Activated CD4-positive, alpha-beta T cell treated with anti-CD3 and anti-CD28 coated beads, Interleukin-2, amount 10 ng/mL, durations not matched to agents 24 days and 14 days (primary cell): ENCODE measurements at regions not wholly inside any gene's neighbourhood (a gene's known extent, or its start where the extent isn't known, plus 50 kb on each side); places are given as distances from the start of the nearest gene placed in this dataset.

Experiments used
- DNase-seq: peaks from one replicate; pipeline ENCODE4 v3.0.0; 2022
- H3K27ac Mint-ChIP-seq: one replicate; pipeline ENCODE4 v1.8.0; 2022; ENCODE audit warnings: mild to moderate bottlenecking, mixed read lengths
- H3K27me3 Mint-ChIP-seq: one replicate; pipeline ENCODE4 v1.8.0; 2022; ENCODE audit warnings: mixed read lengths
- H3K36me3 Mint-ChIP-seq: one replicate; pipeline ENCODE4 v1.8.0; 2022; ENCODE audit warnings: low read depth, mild to moderate bottlenecking, mixed read lengths
- H3K4me1 Mint-ChIP-seq: one replicate; pipeline ENCODE4 v1.8.0; 2021; ENCODE audit warnings: mixed read lengths
- H3K4me3 Mint-ChIP-seq: one replicate; pipeline ENCODE4 v1.8.0; 2022; ENCODE audit warnings: mild to moderate bottlenecking, moderate library complexity, mixed read lengths
- H3K9me3 Mint-ChIP-seq: one replicate; pipeline ENCODE4 v1.8.0; 2021; ENCODE audit warnings: mixed read lengths
- intact Hi-C: fragments of 100-400 bp; cut with micrococcal nuclease; formaldehyde crosslinking; loops from one replicate; pipeline ENCODE4 v1.15.1; 2023

DNA sequence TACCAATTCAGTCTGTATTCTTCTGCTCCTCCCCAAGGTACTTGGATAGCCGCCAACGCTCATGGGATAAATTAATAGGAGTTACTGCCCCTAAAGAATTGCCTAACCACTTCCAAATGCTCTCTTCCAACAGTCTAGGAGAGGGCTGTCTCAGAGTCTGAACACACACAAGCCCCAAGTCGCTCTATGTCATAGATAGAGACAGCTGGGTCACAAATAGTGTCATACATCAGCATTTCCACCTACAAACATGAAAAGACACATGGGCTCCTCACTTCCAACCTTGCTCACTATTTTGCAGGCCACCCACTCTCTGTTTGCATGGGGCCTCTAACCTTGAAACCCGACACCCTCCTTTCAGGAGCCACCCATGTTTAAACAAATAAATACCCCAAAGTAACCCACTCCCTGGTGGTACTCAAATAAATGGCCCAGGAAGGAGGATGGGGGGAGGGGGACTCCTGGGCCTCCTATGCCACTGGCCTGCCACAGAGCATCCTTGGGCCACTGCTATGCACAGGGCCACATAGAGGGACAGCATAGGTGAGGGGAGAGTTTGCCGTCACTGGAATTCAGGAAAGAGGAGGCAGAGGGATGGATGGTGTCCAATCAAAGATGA lies 265.9 kb downstream of the SOX9 start:
- H3K4me3 Mint-ChIP-seq = no peak overlapping the region
- no peaks in the 10 kb centered on the region for H3K9me3 Mint-ChIP-seq
- no peak overlapping the region for H3K27ac Mint-ChIP-seq
- intact Hi-C loops = no loop called here
- H3K4me1 Mint-ChIP-seq = no peaks in the 10 kb centered on the region
- no peaks in the 10 kb centered on the region for H3K36me3 Mint-ChIP-seq
- no peak for DNase-seq
- no peaks in the 10 kb centered on the region for H3K27me3 Mint-ChIP-seq

GRCh38 chr17:72387487-72387886 lies 266.7 kb downstream of the SOX9 start:
- Mint-ChIP-seq H3K4me1 (no peaks in the 10 kb centered on the region), H3K9me3 (no peaks in the 10 kb centered on the region), H3K27ac (no peak overlapping the region), H3K4me3 (no peak overlapping the region), H3K36me3 (no peaks in the 10 kb centered on the region), H3K27me3 (no peaks in the 10 kb centered on the region)
- intact Hi-C loops = no loop called here
- DNase-seq = no peak

GRCh38 chr17:72387969-72388368 lies 267.1 kb downstream of the SOX9 start:
- DNase-seq = no peak
- Mint-ChIP-seq H3K27ac (no peak overlapping the region), H3K4me1 (no peaks in the 10 kb centered on the region), H3K36me3 (no peaks in the 10 kb centered on the region), H3K27me3 (no peaks in the 10 kb centered on the region), H3K9me3 (no peaks in the 10 kb centered on the region), H3K4me3 (no peak overlapping the region)
- intact Hi-C loops = no loop called here

DNA sequence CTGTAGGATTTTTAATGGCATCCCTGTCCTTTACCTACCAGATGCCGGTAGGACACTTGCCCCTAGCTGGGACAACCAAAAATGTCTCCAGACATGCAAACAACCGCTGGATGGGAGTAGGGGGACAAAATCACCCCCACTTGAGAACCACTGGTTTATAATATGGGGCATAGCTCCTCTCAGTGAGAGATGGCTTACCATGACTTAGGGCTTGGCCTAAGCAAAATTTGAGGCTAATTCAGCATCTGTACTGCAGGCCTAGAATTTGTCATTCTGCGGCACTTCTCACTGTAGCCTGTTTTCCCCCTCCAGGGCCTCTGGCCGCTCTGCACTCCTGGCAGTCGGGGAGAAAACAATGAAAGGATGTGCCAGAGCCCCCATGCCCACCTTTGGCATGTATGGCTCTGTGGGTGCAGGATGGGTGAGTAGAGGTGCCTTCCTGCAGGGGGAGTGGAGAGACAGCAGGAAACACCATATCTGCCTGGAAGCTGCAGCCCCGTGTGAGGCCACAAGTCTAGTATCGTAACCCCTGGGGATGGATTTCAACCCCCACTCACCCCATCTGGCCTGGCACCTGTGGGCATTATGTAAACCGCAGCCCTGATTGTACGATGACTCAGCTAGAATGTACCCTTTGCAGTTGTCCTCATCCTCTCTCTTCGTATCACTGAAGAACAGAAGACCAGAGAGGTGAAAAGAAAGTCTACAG lies 268.1 kb downstream of the SOX9 start:
- H3K27me3 Mint-ChIP-seq = no peaks in the 10 kb centered on the region
- H3K4me1 Mint-ChIP-seq = no peaks in the 10 kb centered on the region
- intact Hi-C loops = no loop called here
- no peak overlapping the region for H3K27ac Mint-ChIP-seq
- H3K36me3 Mint-ChIP-seq = no peaks in the 10 kb centered on the region
- H3K4me3 Mint-ChIP-seq = no peak overlapping the region
- no peak for DNase-seq
- H3K9me3 Mint-ChIP-seq = no peaks in the 10 kb centered on the region

- intact Hi-C loops = no loop called here
- no peak overlapping the region for H3K27ac Mint-ChIP-seq
- DNase-seq = no peak
- no peaks in the 10 kb centered on the region for H3K27me3 Mint-ChIP-seq
- no peak overlapping the region for H3K4me3 Mint-ChIP-seq
- H3K4me1 Mint-ChIP-seq = no peaks in the 10 kb centered on the region
- H3K9me3 Mint-ChIP-seq = no peaks in the 10 kb centered on the region
- no peaks in the 10 kb centered on the region for H3K36me3 Mint-ChIP-seq
Measured at GRCh38 chr17:72390675-72391508, 270.1 kb downstream of the SOX9 start.

DNA sequence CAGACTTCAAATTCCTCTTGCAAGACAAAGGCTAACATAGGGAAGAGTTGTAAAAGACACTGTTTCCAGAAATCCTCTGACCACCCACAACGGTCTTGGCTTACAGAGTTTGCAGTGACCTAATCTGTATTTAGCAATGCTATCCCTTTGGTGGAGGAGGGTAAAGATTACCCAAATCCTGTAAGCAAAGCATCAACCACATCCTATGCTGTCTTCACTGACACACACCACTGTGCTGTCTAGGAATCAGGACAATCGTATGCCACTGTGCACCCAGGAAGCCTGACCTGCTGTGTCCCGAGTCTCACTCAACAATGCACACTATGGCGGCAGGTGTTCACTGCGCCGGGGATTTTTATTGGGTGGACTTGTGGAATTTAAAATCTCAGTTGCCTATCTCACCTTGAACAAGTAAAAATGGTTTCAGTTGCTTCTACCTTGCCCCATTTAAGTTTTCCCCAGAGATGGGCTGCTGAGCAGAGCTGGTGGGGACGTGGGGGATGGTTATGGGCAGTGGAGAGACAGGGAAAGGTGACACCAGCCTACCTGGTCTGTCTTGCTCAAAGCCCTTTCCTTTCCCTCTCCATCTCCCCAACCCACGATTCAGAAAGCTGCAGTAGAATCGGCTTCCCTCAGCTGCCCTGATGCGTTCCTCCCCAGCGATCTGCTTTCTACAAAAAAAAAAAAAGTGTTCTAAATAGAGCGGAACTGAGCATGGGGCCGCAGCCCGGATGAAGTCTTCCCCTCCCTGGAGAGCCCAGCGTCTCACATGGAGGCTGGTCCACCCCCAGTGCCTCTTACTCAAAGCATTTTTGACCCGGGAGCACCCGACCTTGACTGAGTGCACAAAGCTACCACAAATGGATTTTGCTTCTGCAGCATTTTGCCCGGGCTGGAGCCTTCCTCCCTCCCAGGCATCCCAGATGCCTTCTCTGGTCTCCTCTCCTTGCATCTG lies 271.5 kb downstream of the SOX9 start:
- intact Hi-C loops = no loop called here
- no peaks in the 10 kb centered on the region for H3K4me1 Mint-ChIP-seq
- no peaks in the 10 kb centered on the region for H3K36me3 Mint-ChIP-seq
- DNase-seq = no peak
- H3K4me3 Mint-ChIP-seq = no peak overlapping the region
- H3K9me3 Mint-ChIP-seq = no peaks in the 10 kb centered on the region
- no peaks in the 10 kb centered on the region for H3K27me3 Mint-ChIP-seq
- no peak overlapping the region for H3K27ac Mint-ChIP-seq

DNA sequence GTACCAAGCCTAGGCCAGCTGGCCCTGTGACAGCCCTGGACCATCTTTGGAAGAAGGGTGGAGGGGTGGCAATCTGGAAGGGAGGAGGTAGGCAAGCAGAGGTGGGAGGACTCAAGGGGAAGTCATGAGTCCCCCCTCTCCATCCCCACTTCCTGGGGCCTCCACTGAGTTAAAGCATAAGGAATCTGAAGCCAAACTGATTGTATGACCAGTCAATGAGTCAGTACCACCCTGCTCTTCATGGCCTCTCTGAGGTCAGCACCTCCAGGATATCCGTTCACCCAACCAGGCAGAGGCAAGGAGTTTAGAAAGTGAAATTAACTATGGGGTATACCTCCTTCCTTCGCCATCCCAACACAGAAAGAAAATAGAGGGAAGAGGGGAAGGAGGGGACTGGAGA lies 272.7 kb downstream of the SOX9 start:
- Mint-ChIP-seq H3K27me3 (no peaks in the 10 kb centered on the region), H3K36me3 (no peaks in the 10 kb centered on the region), H3K4me1 (no peaks in the 10 kb centered on the region), H3K27ac (no peak overlapping the region), H3K4me3 (no peak overlapping the region), H3K9me3 (no peaks in the 10 kb centered on the region)
- intact Hi-C loops = no loop called here
- DNase-seq = no peak

DNA sequence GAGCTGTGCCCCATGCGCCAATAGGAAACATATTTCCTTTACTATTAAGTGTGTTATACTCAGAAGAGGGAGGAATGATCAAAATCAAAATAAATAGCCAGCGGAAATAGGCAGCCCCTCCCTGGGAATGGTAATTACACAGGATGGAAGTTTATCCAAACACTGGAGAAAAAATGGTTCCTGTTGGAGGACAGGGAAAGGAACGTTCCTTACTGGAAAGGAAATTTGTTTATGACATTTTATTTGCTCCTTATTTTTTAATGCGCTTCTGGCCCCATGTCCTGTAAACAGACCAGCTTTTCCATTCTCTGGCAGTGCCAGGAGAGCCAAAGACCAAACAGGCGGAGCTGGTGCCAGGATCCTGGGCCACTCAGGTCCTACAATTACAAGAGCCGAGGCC lies 273.7 kb downstream of the SOX9 start:
- Mint-ChIP-seq H3K4me3 (no peak overlapping the region), H3K27me3 (no peaks in the 10 kb centered on the region), H3K27ac (no peak overlapping the region), H3K9me3 (no peaks in the 10 kb centered on the region), H3K4me1 (no peaks in the 10 kb centered on the region), H3K36me3 (no peaks in the 10 kb centered on the region)
- DNase-seq = no peak
- intact Hi-C loops = no loop called here

GRCh38 chr17:72396121-72396520 lies 275.3 kb downstream of the SOX9 start:
- Mint-ChIP-seq H3K36me3 (no peaks in the 10 kb centered on the region), H3K27me3 (no peaks in the 10 kb centered on the region), H3K4me3 (no peak overlapping the region), H3K27ac (no peak overlapping the region), H3K4me1 (no peaks in the 10 kb centered on the region), H3K9me3 (no peaks in the 10 kb centered on the region)
- intact Hi-C loops = no loop called here
- no peak for DNase-seq

GRCh38 chr17:72397223-72397667 lies 276.4 kb downstream of the SOX9 start:
- no peak for DNase-seq
- no peaks in the 10 kb centered on the region for H3K9me3 Mint-ChIP-seq
- intact Hi-C loops = no loop called here
- H3K4me1 Mint-ChIP-seq = no peaks in the 10 kb centered on the region
- H3K36me3 Mint-ChIP-seq = no peaks in the 10 kb centered on the region
- H3K27me3 Mint-ChIP-seq = no peaks in the 10 kb centered on the region
- no peak overlapping the region for H3K4me3 Mint-ChIP-seq
- H3K27ac Mint-ChIP-seq = no peak overlapping the region

DNA sequence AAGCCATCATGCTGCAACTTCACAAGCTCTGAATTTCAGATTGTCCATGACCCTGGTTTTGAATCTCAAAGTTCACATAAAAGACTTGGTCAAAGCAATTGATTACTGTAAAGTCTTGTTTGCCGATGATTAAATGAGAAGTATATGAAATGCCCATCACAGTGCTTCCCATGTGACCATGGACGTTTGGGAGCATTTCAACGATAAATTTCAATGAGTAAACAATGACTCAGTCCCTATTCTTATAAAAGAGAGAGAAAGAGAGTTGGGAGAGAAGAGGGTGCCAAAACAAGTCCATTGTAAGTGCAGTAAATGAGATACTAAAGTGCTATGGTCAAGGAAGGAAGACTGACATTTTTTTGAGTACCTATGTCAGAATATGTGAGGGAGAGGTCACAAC lies 276.9 kb downstream of the SOX9 start:
- Mint-ChIP-seq H3K27ac (no peak overlapping the region), H3K36me3 (no peaks in the 10 kb centered on the region), H3K27me3 (no peaks in the 10 kb centered on the region), H3K9me3 (no peaks in the 10 kb centered on the region), H3K4me3 (no peak overlapping the region), H3K4me1 (no peaks in the 10 kb centered on the region)
- intact Hi-C loops = no loop called here
- no peak for DNase-seq

GRCh38 chr17:72399023-72399607 lies 278.3 kb downstream of the SOX9 start:
- H3K4me3 Mint-ChIP-seq = no peak overlapping the region
- intact Hi-C loops = no loop called here

More at GRCh38 chr17:72399023-72399607, 278.3 kb downstream of the SOX9 start:
- no peaks in the 10 kb centered on the region for H3K27me3 Mint-ChIP-seq
- no peak for DNase-seq
- no peak overlapping the region for H3K27ac Mint-ChIP-seq
- no peaks in the 10 kb centered on the region for H3K36me3 Mint-ChIP-seq
- no peaks in the 10 kb centered on the region for H3K9me3 Mint-ChIP-seq
- no peaks in the 10 kb centered on the region for H3K4me1 Mint-ChIP-seq
